Stomach (tissue), 8 donors: ENCODE measurements at regions not wholly inside any gene's neighbourhood (a gene's known extent, or its start where the extent isn't known, plus 50 kb on each side); places are given as distances from the start of the nearest gene placed in this dataset.

Source experiments
- DNase-seq, 2 donors: peaks; one replicate each; pipeline versions ENCODE4 v3.0.0 to v3.0.0-alpha.2; 2013 to 2019
- H3K27ac ChIP-seq, 5 donors: fragments of 200-600 bp in 4 of 5; sonication (generic) in 4 of 5; one replicate each; pipeline ENCODE4 v1.5.1; 2013 to 2019; ENCODE audit warnings: mild to moderate bottlenecking in 1 of 5, moderate library complexity in 1 of 5
- H3K27me3 ChIP-seq, 3 donors: fragments of 200-600 bp; sonication (generic); one replicate each; pipeline ENCODE4 v1.5.1; 2017 to 2019; ENCODE audit warnings: mixed run types in 1 of 3
- H3K36me3 ChIP-seq, 4 donors: fragments of 200-600 bp; sonication (generic); 1 replicate in 3 of 4; 2 replicates in 1 of 4; pipeline ENCODE4 v1.5.1; 2016 to 2019
- H3K4me1 ChIP-seq, 4 donors: fragments of 200-600 bp; sonication (generic); one replicate each; pipeline ENCODE4 v1.5.1; 2016 to 2019
- H3K4me3 ChIP-seq, 4 donors: fragments of 200-600 bp; sonication (generic) in 3 of 4; one replicate each; pipeline ENCODE4 v1.5.1; 2016 to 2019; ENCODE audit warnings: mild to moderate bottlenecking in 1 of 4
- H3K9me3 ChIP-seq, 4 donors: fragments of 200-600 bp; sonication (generic); one replicate each; pipeline ENCODE4 v1.5.1; 2016 to 2019
- CTCF ChIP-seq, 7 experiments: fragments of 450-650 bp in 4 of 7; fragments of 200-600 bp in 3 of 7; sonication (generic) in 3 of 7; IDR thresholded peaks; one replicate each; pipeline ENCODE4 v1.5.1; 2016 to 2019; ENCODE audit warnings: antibody characterized with exemption in 7 of 7, control low read depth in 2 of 7, mild to moderate bottlenecking in 1 of 7
- EP300 ChIP-seq: sonication (generic); formaldehyde crosslinking; IDR thresholded peaks from one replicate; pipeline ENCODE4 v1.6.1; 2017; ENCODE audit warnings: antibody characterized with exemption
- POLR2A ChIP-seq, 4 donors: fragments of 450-650 bp; IDR thresholded peaks; one replicate each; pipeline ENCODE4 v1.6.1; 2016; ENCODE audit warnings: antibody characterized with exemption in 4 of 4, control low read depth in 2 of 4, mild to moderate bottlenecking in 1 of 4, moderate library complexity in 1 of 4
- POLR2AphosphoS5 ChIP-seq, 3 donors: sonication (generic); formaldehyde crosslinking; IDR thresholded peaks; one replicate each; pipeline ENCODE4 v1.6.1; 2016; ENCODE audit warnings: antibody characterized with exemption in 3 of 3
- WGBS, 5 donors: extraction: QIAGEN DNeasy Blood & Tissue Kit in 3 of 5; methylation state at CpG; one replicate each; pipeline versions ENCODE4 v1.1.5 to v1.1.7; 2013 to 2018; 5-methylcytosine and 5-hydroxymethylcytosine counted together
- intact Hi-C: fragments of 100-400 bp; cut with DNase I; formaldehyde crosslinking; loops from one replicate; pipeline ENCODE4 v1.15.1; 2023; ENCODE audit warnings: low total_unique reads
- donor health status: healthy with polysubstance abuse.
- donor health status: Bipolar disorder and iron deficiency.
- donor health status: healthy.

GRCh38 chr9:118366228-118366627 lies 662.0 kb downstream of the TLR4 start:
- no peak for DNase-seq
- Histone ChIP-seq H3K27ac (no peak overlapping the region), H3K27me3 (no peaks in the 10 kb centered on the region), H3K9me3 (peaks cover 0 to 14% (median 12%) of the 10 kb centered on the region in 4 donors), H3K4me3 (no peak overlapping the region), H3K4me1 (no peaks in the 10 kb centered on the region), H3K36me3 (no peaks in the 10 kb centered on the region)
- 63 to 91% (median 90%) methylated on average over 2 of the region's 2 CpGs for WGBS, 5 donors
- TF ChIP-seq POLR2A (IDR thresholded peaks at IDR 0.05): no peak
- no peak for TF ChIP-seq POLR2AphosphoS5 (IDR thresholded peaks at IDR 0.05)
- no peak for TF ChIP-seq CTCF (IDR thresholded peaks at IDR 0.05)
- TF ChIP-seq EP300: no peak
- intact Hi-C loops: no loop called here

GRCh38 chr9:118367383-118367782 lies 663.2 kb downstream of the TLR4 start:
- intact Hi-C loops: no loop called here
- H3K27me3 ChIP-seq: no peaks in the 10 kb centered on the region
- no peaks in the 10 kb centered on the region for H3K36me3 ChIP-seq
- DNase-seq: no peak
- no peak overlapping the region for H3K4me3 ChIP-seq
- H3K9me3 ChIP-seq: peaks cover 0 to 14% (median 12%) of the 10 kb centered on the region in 4 donors
- H3K4me1 ChIP-seq: no peaks in the 10 kb centered on the region
- H3K27ac ChIP-seq: no peak overlapping the region
- no peak for TF ChIP-seq POLR2AphosphoS5 (IDR thresholded peaks at IDR 0.05)

- Histone ChIP-seq H3K27me3 (no peaks in the 10 kb centered on the region), H3K9me3 (no peaks in the 10 kb centered on the region), H3K4me1 (no peaks in the 10 kb centered on the region), H3K4me3 (no peak overlapping the region), H3K27ac (no peak overlapping the region), H3K36me3 (no peaks in the 10 kb centered on the region)
- no peak for DNase-seq
- WGBS, 5 donors: 64 to 72% (median 66%) methylated on average over 3 of the region's 3 CpGs
- intact Hi-C loops: no loop called here
- TF ChIP-seq CTCF (IDR thresholded peaks at IDR 0.05): no peak
- no peak for TF ChIP-seq EP300
- no peak for TF ChIP-seq POLR2AphosphoS5 (IDR thresholded peaks at IDR 0.05)
- TF ChIP-seq POLR2A (IDR thresholded peaks at IDR 0.05): no peak
Measured at GRCh38 chr9:118384531-118385100, 680.4 kb downstream of the TLR4 start.

GRCh38 chr9:118395415-118395814 lies 691.2 kb downstream of the TLR4 start:
- Histone ChIP-seq H3K9me3 (no peaks in the 10 kb centered on the region), H3K4me1 (no peaks in the 10 kb centered on the region), H3K36me3 (no peaks in the 10 kb centered on the region), H3K27me3 (no peaks in the 10 kb centered on the region), H3K27ac (no peak overlapping the region), H3K4me3 (no peak overlapping the region)
- intact Hi-C loops: no loop called here
- TF ChIP-seq POLR2AphosphoS5 (IDR thresholded peaks at IDR 0.05): no peak
- TF ChIP-seq POLR2A (IDR thresholded peaks at IDR 0.05): no peak
- no peak for TF ChIP-seq CTCF (IDR thresholded peaks at IDR 0.05)
- no peak for TF ChIP-seq EP300
- WGBS, 5 donors: 71 to 83% (median 74%) methylated on average over 2 of the region's 2 CpGs
- no peak for DNase-seq

- Histone ChIP-seq H3K27me3 (no peaks in the 10 kb centered on the region), H3K27ac (no peak overlapping the region), H3K9me3 (no peaks in the 10 kb centered on the region), H3K4me1 (no peaks in the 10 kb centered on the region), H3K36me3 (no peaks in the 10 kb centered on the region), H3K4me3 (no peak overlapping the region)
- TF ChIP-seq POLR2A (IDR thresholded peaks at IDR 0.05): no peak
- no peak for TF ChIP-seq POLR2AphosphoS5 (IDR thresholded peaks at IDR 0.05)
- no peak for TF ChIP-seq CTCF (IDR thresholded peaks at IDR 0.05)
- no peak for TF ChIP-seq EP300
- intact Hi-C loops: no loop called here
- no peak for DNase-seq
- 16 to 19% (median 16%) methylated on average over 1 of the region's 1 CpG for WGBS, 5 donors
Measured at GRCh38 chr9:118401546-118401945, 697.3 kb downstream of the TLR4 start.
